Motor neuron (in vitro differentiated cells): ENCODE measurements at regions not wholly inside any gene's neighbourhood (a gene's known extent, or its start where the extent isn't known, plus 50 kb on each side); places are given as distances from the start of the nearest gene placed in this dataset.

Source experiments
- ATAC-seq, 8 experiments: fragments of 200-7000 bp; cut with Tn5 transposase; replicated peaks in 6 of 8; 2 replicates each; pipeline ENCODE4 v1.8.0; 2021; ENCODE audit warnings: mild to moderate bottlenecking in 8 of 8, moderate library complexity in 8 of 8
- H3K27ac ChIP-seq, 2 donors: fragments of 250-450 bp; sonication (Bioruptor Pico); 2 replicates each; pipeline ENCODE4 v1.9.0; 2021; ENCODE audit warnings: antibody characterized with exemption in 2 of 2, mild to moderate bottlenecking in 2 of 2, moderate library complexity in 1 of 2
- H3K4me1 ChIP-seq, 2 donors: fragments of 250-450 bp; sonication (Bioruptor Pico); replicated peaks in 1 of 2; 2 replicates each; pipeline ENCODE4 v1.6.1; 2021; ENCODE audit warnings: antibody characterized with exemption in 2 of 2, mild to moderate bottlenecking in 2 of 2, moderate library complexity in 1 of 2
- H3K4me3 ChIP-seq, 5 donors: fragments of 250-450 bp; sonication (Bioruptor Pico); 2 replicates each; pipeline ENCODE4 v1.9.0; 2021; ENCODE audit warnings: antibody characterized with exemption in 5 of 5, mild to moderate bottlenecking in 5 of 5, moderate library complexity in 4 of 5
- WGBS, 10 experiments: fragments of 450-650 bp; shearing (Covaris generic); methylation state at CpG; one replicate each; pipeline ENCODE4 v1.0.0; 2022; 5-methylcytosine and 5-hydroxymethylcytosine counted together
- in situ Hi-C, 9 experiments: fragments of 400-800 bp; cut with MboI; loops; one replicate each; pipeline ENCODE4 v1.15.0; 2021; ENCODE audit warnings: low sequenced_read_pairs in 9 of 9, low pct_unique_long_range_greater_than_20kb in 2 of 9; ENCODE audit not compliant: unreplicated experiment in 9 of 9

- Histone ChIP-seq H3K4me1 (peaks cover 8 to 10% of the 10 kb centered on the region in 2 donors), H3K4me3 (no peak overlapping the region), H3K27ac (no peak overlapping the region)
- in situ Hi-C loops, result loop anchor here in 1 of 9 experiments (25.0 kb wide), 2 partner anchors 93 to 168 kb away; partner anchors contain the start of genes NTNG1 and PRMT6
- peak in 4 of 8 experiments; percentile 46 to 72 (median 56) for ATAC-seq
Observed at GRCh38 chr1:106969731-106970130, 86.7 kb upstream of the PRMT6 start.

- Histone ChIP-seq H3K4me1 (peaks cover 8 to 10% of the 10 kb centered on the region in 2 donors), H3K27ac (no peak overlapping the region), H3K4me3 (no peak overlapping the region)
- ATAC-seq, result no peak
- 17 to 90% (median 78%) methylated on average over 1 to 2 of the region's 2 CpGs for WGBS, 10 experiments
- in situ Hi-C loops, result loop anchor here in 1 of 9 experiments (25.0 kb wide), 2 partner anchors 90 to 165 kb away; partner anchors contain the start of genes NTNG1 and PRMT6
Observed at GRCh38 chr1:106972074-106972473, 84.4 kb upstream of the PRMT6 start.

- Histone ChIP-seq H3K4me1 (peaks cover 0 to 6% of the 10 kb centered on the region in 2 donors), H3K27ac (no peak overlapping the region), H3K4me3 (no peak overlapping the region)
- WGBS, 10 experiments, result 63 to 100% (median 90%) methylated on average over 1 to 2 of the region's 2 CpGs; no CpG with 5 or more reads in 1 of the 10 experiments
- in situ Hi-C loops, result no loop called here
- ATAC-seq, result no peak
Observed at GRCh38 chr1:106975944-106976343, 80.5 kb upstream of the PRMT6 start.

- H3K4me3 ChIP-seq, result no peak overlapping the region
- 22 to 98% (median 57%) methylated on average over 1 to 3 of the region's 3 CpGs; no CpG with 5 or more reads in 1 of the 10 experiments for WGBS, 10 experiments
- ATAC-seq, result no peak
- H3K4me1 ChIP-seq, result peaks cover 0 to 6% of the 10 kb centered on the region in 2 donors
- in situ Hi-C loops, result no loop called here
- H3K27ac ChIP-seq, result no peak overlapping the region
Observed at GRCh38 chr1:106978477-106979322, 77.8 kb upstream of the PRMT6 start.

- H3K4me3 ChIP-seq, result no peak overlapping the region
- 5 to 100% (median 80%) methylated on average over 2 of the region's 2 CpGs; no CpG with 5 or more reads in 1 of the 10 experiments for WGBS, 10 experiments
- peaks cover 0 to 6% of the 10 kb centered on the region in 2 donors for H3K4me1 ChIP-seq
- H3K27ac ChIP-seq, result no peak overlapping the region
- in situ Hi-C loops, result no loop called here
- no peak for ATAC-seq
Observed at GRCh38 chr1:106979371-106979770, 77.1 kb upstream of the PRMT6 start.

GRCh38 chr1:106980121-106980520 is 76.4 kb upstream of the PRMT6 start:
- WGBS, 10 experiments, result 0 to 90% (median 50%) methylated on average over 2 to 3 of the region's 3 CpGs; no CpG with 5 or more reads in 1 of the 10 experiments
- no peak overlapping the region for H3K4me3 ChIP-seq
- H3K4me1 ChIP-seq, result peaks cover 0 to 6% of the 10 kb centered on the region in 2 donors
- in situ Hi-C loops, result no loop called here
- H3K27ac ChIP-seq, result no peak overlapping the region
- no peak for ATAC-seq

GRCh38 chr1:106984801-106985200 is 71.7 kb upstream of the PRMT6 start:
- peaks cover 0 to under 1% of the 10 kb centered on the region in 2 donors for H3K4me1 ChIP-seq
- in situ Hi-C loops, result no loop called here
- no peak overlapping the region for H3K4me3 ChIP-seq

GRCh38 chr1:106986603-106987002 is 69.9 kb upstream of the PRMT6 start:
- Histone ChIP-seq H3K4me3 (no peak overlapping the region), H3K4me1 (no peaks in the 10 kb centered on the region), H3K27ac (no peak overlapping the region)
- no peak for ATAC-seq
- in situ Hi-C loops, result no loop called here

More at GRCh38 chr1:106984801-106985200, 71.7 kb upstream of the PRMT6 start:
- no peak overlapping the region for H3K27ac ChIP-seq
- ATAC-seq, result no peak

- in situ Hi-C loops, result no loop called here
- no peaks in the 10 kb centered on the region for H3K4me1 ChIP-seq
- no peak for ATAC-seq
Observed at GRCh38 chr1:106995970-106996369, 60.5 kb upstream of the PRMT6 start.

GRCh38 chr1:106998431-106999002 is 58.0 kb upstream of the PRMT6 start:
- ATAC-seq, result no peak
- in situ Hi-C loops, result no loop called here
- H3K4me3 ChIP-seq, result no peak overlapping the region
- no peaks in the 10 kb centered on the region for H3K4me1 ChIP-seq
- no peak overlapping the region for H3K27ac ChIP-seq
- WGBS, 10 experiments, result 17 to 93% (median 75%) methylated on average over 1 to 3 of the region's 3 CpGs; no CpG with 5 or more reads in 1 of the 10 experiments

More at GRCh38 chr1:106995970-106996369, 60.5 kb upstream of the PRMT6 start:
- Histone ChIP-seq H3K27ac (no peak overlapping the region), H3K4me3 (no peak overlapping the region)

GRCh38 chr1:107000902-107001301 is 55.6 kb upstream of the PRMT6 start:
- Histone ChIP-seq H3K4me3 (no peak overlapping the region), H3K27ac (no peak overlapping the region), H3K4me1 (no peaks in the 10 kb centered on the region)
- WGBS, 10 experiments, result 0 to 100% (median 80%) methylated on average over 1 to 2 of the region's 2 CpGs; no CpG with 5 or more reads in 2 of the 10 experiments
- in situ Hi-C loops, result no loop called here
- ATAC-seq, result no peak

- ATAC-seq, result no peak
- H3K4me3 ChIP-seq, result no peak overlapping the region
- in situ Hi-C loops, result no loop called here
- no peak overlapping the region for H3K27ac ChIP-seq
- H3K4me1 ChIP-seq, result no peaks in the 10 kb centered on the region
Observed at GRCh38 chr1:107003972-107004371, 52.5 kb upstream of the PRMT6 start.

- Histone ChIP-seq H3K4me1 (no peaks in the 10 kb centered on the region), H3K27ac (no peak overlapping the region), H3K4me3 (no peak overlapping the region)
- in situ Hi-C loops, result no loop called here
- no peak for ATAC-seq
Observed at GRCh38 chr1:107004421-107004820, 52.1 kb upstream of the PRMT6 start.
